Mucosa of descending colon (tissue), 3 donors: ENCODE measurements at regions not wholly inside any gene's neighbourhood (a gene's known extent, or its start where the extent isn't known, plus 50 kb on each side); places are given as distances from the start of the nearest gene placed in this dataset.

Experiments used
- ATAC-seq: fragments of 200-7000 bp; cut with Tn5 transposase; one replicate; pipeline ENCODE4 v1.9.1; 2020; ENCODE audit warnings: mild to moderate bottlenecking, moderate library complexity
- DNase-seq, 3 donors: peaks; one replicate each; pipeline ENCODE4 v3.0.0-alpha.2; 2020
- H3K36me3 ChIP-seq: fragments of 200-600 bp; one replicate; pipeline ENCODE4 v1.8.0; 2021; ENCODE audit warnings: low read depth, mild to moderate bottlenecking
- H3K4me1 ChIP-seq: fragments of 200-600 bp; one replicate; pipeline ENCODE4 v1.8.0; 2021; ENCODE audit warnings: low read depth, mild to moderate bottlenecking
- H3K4me3 ChIP-seq: fragments of 200-600 bp; one replicate; pipeline ENCODE4 v1.8.0; 2021; ENCODE audit warnings: mild to moderate bottlenecking
- H3K9me3 ChIP-seq: fragments of 200-600 bp; one replicate; pipeline ENCODE4 v1.8.0; 2021; ENCODE audit warnings: mild to moderate bottlenecking
- intact Hi-C, 2 donors: fragments of 100-400 bp; cut with DNase I in 1 of 2; cut with micrococcal nuclease in 1 of 2; formaldehyde crosslinking; loops; one replicate each; pipeline versions ENCODE4 v1.11.0 to v1.11.1; 2022; cut with DNase I, micrococcal nuclease
- TF ChIP-seq, protein P1 (sequence below): fragments of 200-600 bp; IDR thresholded peaks from one replicate; pipeline ENCODE4 v1.8.0; 2022; ENCODE audit warnings: antibody characterized with exemption, mild to moderate bottlenecking
- donor health status: DM: no; HTN: no; CAD: no; lungs with moderate emphysema.
- donor health status: DM: no; HTN: no; CAD: no.
- donor health status: DM: no; HTN: yes; CAD: no.

DNA sequence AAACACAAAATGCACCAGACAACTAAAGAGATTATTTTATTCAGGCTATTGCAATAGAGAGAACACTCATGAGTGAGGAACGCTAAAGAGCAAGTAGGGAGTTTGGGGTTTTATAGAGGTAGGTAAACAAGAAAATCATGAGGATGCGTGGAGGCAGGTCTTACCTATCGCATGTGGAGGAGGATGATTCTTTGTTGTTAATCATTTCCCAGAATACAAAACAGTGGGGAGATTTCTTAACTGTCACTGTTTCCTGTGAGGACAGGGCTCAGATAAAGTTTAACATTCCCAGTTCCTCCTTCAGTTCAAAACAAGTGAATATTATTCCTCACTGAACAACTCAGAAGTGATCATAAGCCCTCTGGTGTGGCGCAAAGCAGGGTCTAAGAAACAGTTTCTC, 156.1 kb upstream of the MGAT5 start:
- Histone ChIP-seq H3K4me1 (no peaks in the 10 kb centered on the region), H3K4me3 (no peak overlapping the region), H3K9me3 (no peaks in the 10 kb centered on the region), H3K36me3 (no peaks in the 10 kb centered on the region)
- intact Hi-C loops: no loop called here
- TF ChIP-seq, protein P1, sequence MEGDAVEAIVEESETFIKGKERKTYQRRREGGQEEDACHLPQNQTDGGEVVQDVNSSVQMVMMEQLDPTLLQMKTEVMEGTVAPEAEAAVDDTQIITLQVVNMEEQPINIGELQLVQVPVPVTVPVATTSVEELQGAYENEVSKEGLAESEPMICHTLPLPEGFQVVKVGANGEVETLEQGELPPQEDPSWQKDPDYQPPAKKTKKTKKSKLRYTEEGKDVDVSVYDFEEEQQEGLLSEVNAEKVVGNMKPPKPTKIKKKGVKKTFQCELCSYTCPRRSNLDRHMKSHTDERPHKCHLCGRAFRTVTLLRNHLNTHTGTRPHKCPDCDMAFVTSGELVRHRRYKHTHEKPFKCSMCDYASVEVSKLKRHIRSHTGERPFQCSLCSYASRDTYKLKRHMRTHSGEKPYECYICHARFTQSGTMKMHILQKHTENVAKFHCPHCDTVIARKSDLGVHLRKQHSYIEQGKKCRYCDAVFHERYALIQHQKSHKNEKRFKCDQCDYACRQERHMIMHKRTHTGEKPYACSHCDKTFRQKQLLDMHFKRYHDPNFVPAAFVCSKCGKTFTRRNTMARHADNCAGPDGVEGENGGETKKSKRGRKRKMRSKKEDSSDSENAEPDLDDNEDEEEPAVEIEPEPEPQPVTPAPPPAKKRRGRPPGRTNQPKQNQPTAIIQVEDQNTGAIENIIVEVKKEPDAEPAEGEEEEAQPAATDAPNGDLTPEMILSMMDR: no peak
- DNase-seq (no peak), ATAC-seq (no peak)

DNA sequence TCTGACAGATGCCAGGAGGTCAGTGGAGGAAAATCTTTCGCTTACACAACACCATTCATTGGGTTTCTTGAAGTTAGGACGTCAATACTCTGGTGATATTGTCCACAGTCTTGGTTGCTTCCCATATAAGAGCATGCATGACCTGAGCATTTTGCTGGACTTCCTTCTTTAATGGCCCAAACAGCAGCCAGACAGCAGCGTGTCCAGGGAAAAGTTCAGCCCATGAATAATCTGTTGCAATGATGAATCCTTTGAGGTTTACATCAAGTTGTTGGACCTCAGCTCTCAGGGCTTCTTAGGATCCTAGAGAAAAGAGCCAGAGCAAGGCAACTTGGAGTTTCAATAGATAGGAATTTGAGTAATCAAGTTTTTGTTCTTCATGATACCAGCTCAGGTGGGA, 155.6 kb upstream of the MGAT5 start:
- Histone ChIP-seq H3K9me3 (no peaks in the 10 kb centered on the region), H3K4me1 (no peaks in the 10 kb centered on the region), H3K36me3 (no peaks in the 10 kb centered on the region), H3K4me3 (no peak overlapping the region)
- DNase-seq: no peak
- no peak for ATAC-seq
- intact Hi-C loops: no loop called here
- TF ChIP-seq, protein P1: no peak

DNA sequence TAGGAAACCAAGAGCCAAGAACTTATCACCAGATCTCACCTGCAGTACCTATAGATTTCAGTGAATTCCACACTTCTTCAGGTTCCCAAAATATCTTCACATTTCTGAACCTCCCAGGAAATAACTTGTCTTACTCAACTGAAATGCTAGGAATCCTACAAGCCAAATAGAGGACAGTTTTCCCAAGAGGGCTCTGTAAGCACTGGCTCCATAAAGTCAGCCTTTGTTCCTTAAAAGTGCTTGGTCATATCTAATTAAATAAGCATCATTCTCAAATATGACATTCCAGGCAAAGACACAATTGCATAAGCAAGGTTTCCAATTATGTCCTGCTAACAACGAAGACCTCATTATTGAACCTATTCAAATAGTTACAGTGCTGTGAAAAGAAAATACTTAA, 154.6 kb upstream of the MGAT5 start:
- H3K4me1 ChIP-seq: no peaks in the 10 kb centered on the region
- H3K9me3 ChIP-seq: no peaks in the 10 kb centered on the region
- H3K4me3 ChIP-seq: no peak overlapping the region
- no peaks in the 10 kb centered on the region for H3K36me3 ChIP-seq
- ATAC-seq: no peak
- intact Hi-C loops: no loop called here
- no peak for DNase-seq
- TF ChIP-seq, protein P1: no peak

DNA sequence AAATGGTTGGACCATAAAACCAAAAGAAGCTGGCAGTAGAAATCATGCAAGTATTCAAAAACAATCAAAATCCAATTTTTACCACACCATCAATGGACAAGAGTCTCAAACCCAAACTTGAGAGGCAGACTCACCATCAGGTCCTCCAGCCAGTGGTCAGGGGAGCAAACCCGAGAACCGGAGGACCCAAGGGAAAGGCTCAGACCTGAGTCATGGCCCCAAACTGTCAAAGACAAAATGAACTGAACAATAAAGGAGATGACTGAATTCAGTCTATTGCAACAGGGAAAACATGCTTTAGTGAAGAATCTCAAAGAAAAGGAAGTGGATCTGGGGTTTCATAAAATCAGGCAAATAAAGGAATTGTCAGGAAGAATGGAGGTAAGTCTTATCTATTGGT, 150.7 kb upstream of the MGAT5 start:
- H3K4me1 ChIP-seq: no peaks in the 10 kb centered on the region
- no peak overlapping the region for H3K4me3 ChIP-seq
- DNase-seq (no peak), ATAC-seq (no peak)
- H3K36me3 ChIP-seq: no peaks in the 10 kb centered on the region
- TF ChIP-seq, protein P1: no peak
- H3K9me3 ChIP-seq: no peaks in the 10 kb centered on the region
- intact Hi-C loops: no loop called here

DNA sequence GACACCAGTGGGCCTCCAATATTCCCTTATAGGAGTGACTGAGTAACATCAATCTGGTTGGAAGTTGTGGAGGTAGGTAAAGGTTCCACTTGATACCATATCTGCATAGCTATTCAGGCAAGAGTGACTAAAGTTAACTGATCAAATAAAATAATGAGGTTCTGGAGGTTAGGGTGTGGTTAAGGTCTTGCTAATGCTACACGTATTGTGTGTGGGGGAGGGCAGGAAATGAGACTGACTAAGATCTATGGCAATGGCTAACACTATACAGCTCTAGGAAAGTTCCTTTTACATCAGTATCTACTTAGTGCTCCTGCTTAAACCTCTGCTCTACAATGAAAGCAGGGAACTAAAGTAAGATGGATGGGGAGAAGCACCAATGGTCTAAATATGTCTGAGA, 149.1 kb upstream of the MGAT5 start:
- Histone ChIP-seq H3K9me3 (no peaks in the 10 kb centered on the region), H3K36me3 (no peaks in the 10 kb centered on the region), H3K4me3 (no peak overlapping the region), H3K4me1 (no peaks in the 10 kb centered on the region)
- DNase-seq (no peak), ATAC-seq (peak; percentile 25)
- TF ChIP-seq, protein P1: no peak
- intact Hi-C loops: no loop called here

DNA sequence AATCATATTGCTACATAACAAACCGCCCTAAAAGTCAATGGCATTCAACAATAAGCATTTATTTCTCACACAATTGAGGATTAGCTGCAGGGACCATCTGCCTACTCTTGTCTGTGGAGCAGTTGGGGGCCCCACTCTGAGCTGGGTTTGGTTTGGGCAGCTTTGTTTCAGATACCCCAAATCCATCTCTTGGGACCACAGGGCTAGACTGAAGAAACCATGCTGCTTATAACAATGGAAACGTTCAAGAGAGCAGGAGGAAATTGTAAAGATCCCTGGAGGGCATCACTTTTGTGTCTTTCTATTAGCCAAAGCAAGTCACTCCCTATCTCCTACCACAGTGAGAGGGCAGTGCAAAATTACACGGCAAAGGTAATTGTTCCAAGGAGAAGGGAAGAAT, 146.5 kb upstream of the MGAT5 start:
- intact Hi-C loops: no loop called here
- no peak overlapping the region for H3K4me3 ChIP-seq
- DNase-seq (no peak), ATAC-seq (no peak)
- TF ChIP-seq, protein P1: no peak
- no peaks in the 10 kb centered on the region for H3K4me1 ChIP-seq
- no peaks in the 10 kb centered on the region for H3K9me3 ChIP-seq
- H3K36me3 ChIP-seq: no peaks in the 10 kb centered on the region
